ENCODE measurements at regions not wholly inside any gene's neighbourhood (a gene's known extent, or its start where the extent isn't known, plus 50 kb on each side); places are given as distances from the start of the nearest gene placed in this dataset.

GRCh38 chr11:24161587-24161986, 335.3 kb upstream of the LUZP2 start:
- Histone ChIP-seq H4K20me1 (ENCODE audit: control insufficient read depth, insufficient read depth, low read depth, low read length) (no peaks in the 10 kb centered on the region), H3K4me3 (ENCODE audit: low read length) (no peak overlapping the region), H3F3A (ENCODE audit: control insufficient read depth, insufficient read depth) (no peaks in the 10 kb centered on the region), H3K4me1 (ENCODE audit: control insufficient read depth, low read length) (no peaks in the 10 kb centered on the region), H3K9me2 (replicated peaks; ENCODE audit: control insufficient read depth, low read length) (no peaks in the 10 kb centered on the region), H3K9me3 (ENCODE audit: control insufficient read depth, insufficient read depth, low read length) (no peaks in the 10 kb centered on the region), H3K27ac (ENCODE audit: low read depth, low read length) (no peak overlapping the region), H3K4me2 (ENCODE audit: low read length) (no peak overlapping the region), H3K36me3 (ENCODE audit: control insufficient read depth, low read length) (no peaks in the 10 kb centered on the region), H3K79me2 (ENCODE audit: control insufficient read depth, low read length) (no peaks in the 10 kb centered on the region), H3K27me3 (ENCODE audit: control insufficient read depth, low read length) (no peaks in the 10 kb centered on the region)
- TF ChIP-seq CTCF (IDR thresholded peaks at IDR 0.05; ENCODE audit: low read depth, low read length, poor library complexity, severe bottlenecking): no peak
- no peak for TF ChIP-seq EZH2phosphoT487 (IDR thresholded peaks at IDR 0.05; ENCODE audit: borderline replicate concordance, low read length)

- no peaks in the 10 kb centered on the region for H3K4me1 ChIP-seq (ENCODE audit: control insufficient read depth, low read length)
- H3K4me3 ChIP-seq (ENCODE audit: low read length): no peak overlapping the region
- H3K79me2 ChIP-seq (ENCODE audit: control insufficient read depth, low read length): no peaks in the 10 kb centered on the region
- TF ChIP-seq CTCF (IDR thresholded peaks at IDR 0.05; ENCODE audit: low read depth, low read length, poor library complexity, severe bottlenecking) (no peak), EZH2phosphoT487 (IDR thresholded peaks at IDR 0.05; ENCODE audit: borderline replicate concordance, low read length) (no peak)
- no peaks in the 10 kb centered on the region for H3F3A ChIP-seq (ENCODE audit: control insufficient read depth, insufficient read depth)
- H3K4me2 ChIP-seq (ENCODE audit: low read length): no peak overlapping the region
- H3K36me3 ChIP-seq (ENCODE audit: control insufficient read depth, low read length): no peaks in the 10 kb centered on the region
- H3K27me3 ChIP-seq (ENCODE audit: control insufficient read depth, low read length): no peaks in the 10 kb centered on the region
- no peaks in the 10 kb centered on the region for H4K20me1 ChIP-seq (ENCODE audit: control insufficient read depth, insufficient read depth, low read depth, low read length)
- no peaks in the 10 kb centered on the region for H3K9me3 ChIP-seq (ENCODE audit: control insufficient read depth, insufficient read depth, low read length)
- no peaks in the 10 kb centered on the region for H3K9me2 ChIP-seq (replicated peaks; ENCODE audit: control insufficient read depth, low read length)
- H3K27ac ChIP-seq (ENCODE audit: low read depth, low read length): no peak overlapping the region
Measured at GRCh38 chr11:24163146-24163545, 333.7 kb upstream of the LUZP2 start.

DNA sequence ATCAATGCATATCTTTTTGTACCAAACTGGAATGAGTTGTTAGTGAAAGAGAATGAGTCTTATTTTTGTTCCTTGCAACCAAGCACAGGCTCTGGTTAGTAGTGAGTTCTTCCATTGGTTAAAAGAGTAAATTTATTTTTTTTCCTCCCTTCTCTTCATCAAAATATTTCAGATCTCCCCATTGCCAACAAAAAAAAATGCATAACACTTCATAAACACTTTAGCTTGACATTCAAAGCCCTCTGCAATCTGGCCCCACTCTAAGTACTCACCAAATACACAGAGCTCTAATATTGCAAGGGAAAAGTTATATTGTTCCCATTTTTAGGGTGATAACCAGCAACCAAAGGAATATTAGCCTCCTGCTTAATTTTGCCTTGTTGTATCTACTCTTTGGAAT, 333.0 kb upstream of the LUZP2 start:
- no peaks in the 10 kb centered on the region for H3K4me1 ChIP-seq (ENCODE audit: control insufficient read depth, low read length)
- no peaks in the 10 kb centered on the region for H3K9me2 ChIP-seq (replicated peaks; ENCODE audit: control insufficient read depth, low read length)
- H3K4me2 ChIP-seq (ENCODE audit: low read length): no peak overlapping the region
- no peaks in the 10 kb centered on the region for H3K9me3 ChIP-seq (ENCODE audit: control insufficient read depth, insufficient read depth, low read length)
- no peaks in the 10 kb centered on the region for H3F3A ChIP-seq (ENCODE audit: control insufficient read depth, insufficient read depth)
- H3K27me3 ChIP-seq (ENCODE audit: control insufficient read depth, low read length): no peaks in the 10 kb centered on the region
- no peak overlapping the region for H3K4me3 ChIP-seq (ENCODE audit: low read length)
- TF ChIP-seq CTCF (IDR thresholded peaks at IDR 0.05; ENCODE audit: low read depth, low read length, poor library complexity, severe bottlenecking) (no peak), EZH2phosphoT487 (IDR thresholded peaks at IDR 0.05; ENCODE audit: borderline replicate concordance, low read length) (no peak)
- H4K20me1 ChIP-seq (ENCODE audit: control insufficient read depth, insufficient read depth, low read depth, low read length): no peaks in the 10 kb centered on the region
- H3K79me2 ChIP-seq (ENCODE audit: control insufficient read depth, low read length): no peaks in the 10 kb centered on the region
- H3K36me3 ChIP-seq (ENCODE audit: control insufficient read depth, low read length): no peaks in the 10 kb centered on the region
- no peak overlapping the region for H3K27ac ChIP-seq (ENCODE audit: low read depth, low read length)

GRCh38 chr11:24171869-24172268, 325.0 kb upstream of the LUZP2 start:
- H3K4me2 ChIP-seq (ENCODE audit: low read length): no peak overlapping the region
- H3K4me1 ChIP-seq (ENCODE audit: control insufficient read depth, low read length): no peaks in the 10 kb centered on the region
- H4K20me1 ChIP-seq (ENCODE audit: control insufficient read depth, insufficient read depth, low read depth, low read length): no peaks in the 10 kb centered on the region
- H3K27ac ChIP-seq (ENCODE audit: low read depth, low read length): no peak overlapping the region
- no peaks in the 10 kb centered on the region for H3K36me3 ChIP-seq (ENCODE audit: control insufficient read depth, low read length)
- TF ChIP-seq EZH2phosphoT487 (IDR thresholded peaks at IDR 0.05; ENCODE audit: borderline replicate concordance, low read length): no peak
- TF ChIP-seq CTCF (IDR thresholded peaks at IDR 0.05; ENCODE audit: low read depth, low read length, poor library complexity, severe bottlenecking): no peak
- H3K9me2 ChIP-seq (replicated peaks; ENCODE audit: control insufficient read depth, low read length): no peaks in the 10 kb centered on the region
- H3K27me3 ChIP-seq (ENCODE audit: control insufficient read depth, low read length): no peaks in the 10 kb centered on the region
- no peaks in the 10 kb centered on the region for H3K9me3 ChIP-seq (ENCODE audit: control insufficient read depth, insufficient read depth, low read length)
- no peak overlapping the region for H3K4me3 ChIP-seq (ENCODE audit: low read length)
- H3F3A ChIP-seq (ENCODE audit: control insufficient read depth, insufficient read depth): no peaks in the 10 kb centered on the region
- no peaks in the 10 kb centered on the region for H3K79me2 ChIP-seq (ENCODE audit: control insufficient read depth, low read length)

Measured in DOHH2 (cell line).